ENCODE measurements at regions not wholly inside any gene's neighbourhood (a gene's known extent, or its start where the extent isn't known, plus 50 kb on each side); places are given as distances from the start of the nearest gene placed in this dataset.

DNA sequence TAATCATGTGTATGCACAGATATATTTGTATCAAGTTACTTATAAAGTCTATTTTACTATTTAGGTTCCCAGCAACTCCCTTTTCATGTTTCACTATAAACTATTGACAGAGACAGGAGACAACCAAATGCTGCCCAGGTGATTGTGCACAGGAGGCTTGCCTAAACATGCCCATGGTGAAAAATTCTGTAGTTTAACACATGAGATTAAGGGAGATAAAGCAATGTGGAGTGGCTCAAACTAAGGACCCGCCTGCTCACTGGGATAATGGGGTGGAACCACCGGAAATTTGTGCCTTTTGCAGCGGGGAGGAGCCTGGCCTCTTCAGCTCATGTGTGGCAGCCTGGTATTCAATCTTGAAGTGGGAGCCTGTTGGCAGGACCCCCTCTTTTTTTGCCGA lies 459.5 kb upstream of the CNTN5 start:
- dilution Hi-C loops (cut with MboI; ENCODE audit: extremely low pct_ligation_motif_present, low sequenced_read_pairs) (no loop called here), intact Hi-C loops (cut with micrococcal nuclease) (no loop called here)
- no peaks in the 10 kb centered on the region for H3K9me1 ChIP-seq (replicated peaks; ENCODE audit: control insufficient read depth, extremely low read depth, insufficient read depth, low read length)
- ChIA-PET POLR2A (no interaction called here), CTCF (no interaction called here)
- H3K4me1 ChIP-seq (ENCODE audit: control insufficient read depth, extremely low read depth, insufficient read depth, low read length): no peaks in the 10 kb centered on the region
- H3K4me2 ChIP-seq (ENCODE audit: insufficient read depth, low read length): no peak overlapping the region
- H3K9ac ChIP-seq (replicated peaks; ENCODE audit: extremely low read depth, insufficient read depth, low read length): no peak overlapping the region
- DNase-seq (ENCODE audit: low read depth, low spot score) (no peak), FAIRE-seq (no peak)
- H3K27ac ChIP-seq (ENCODE audit: insufficient read depth, low read depth, low read length): no peak overlapping the region
- no peaks in the 10 kb centered on the region for H4K20me1 ChIP-seq (replicated peaks; ENCODE audit: control insufficient read depth, extremely low read depth, insufficient read depth, low read length)
- no peaks in the 10 kb centered on the region for H3K79me2 ChIP-seq (ENCODE audit: control insufficient read depth, insufficient read depth, low read length)
- BruUV-seq (replicated peaks): no TSS peak
- H3K27me3 ChIP-seq (ENCODE audit: control insufficient read depth in 2 of 2, insufficient read depth in 2 of 2, low read length in 2 of 2): no peaks in the 10 kb centered on the region
- H2AFZ ChIP-seq (ENCODE audit: low read depth, low read length): no peak overlapping the region
- TF ChIP-seq POLR2A (IDR thresholded peaks at IDR 0.05; ENCODE audit: low read depth, low read length) (no peak), MYC (IDR thresholded peaks at IDR 0.05; ENCODE audit: low read depth, low read length) (no peak), EZH2 (IDR thresholded peaks at IDR 0.05; ENCODE audit: borderline replicate concordance, low read depth, low read length, severe bottlenecking) (no peak)
- no peaks in the 10 kb centered on the region for H3K36me3 ChIP-seq (ENCODE audit: control insufficient read depth in 2 of 2, extremely low read depth in 1 of 2, insufficient read depth in 2 of 2, low read length in 2 of 2)
- no peak overlapping the region for H3K4me3 ChIP-seq (replicated peaks in 1 of 3; ENCODE audit: insufficient read depth in 1 of 3, low read depth in 1 of 3, low read length in 3 of 3)
- peaks cover 2% of the 10 kb centered on the region for H3K9me3 ChIP-seq (replicated peaks; ENCODE audit: control insufficient read depth, insufficient read depth, low read length)

- intact Hi-C loops (cut with micrococcal nuclease) (no loop called here), dilution Hi-C loops (cut with MboI; ENCODE audit: extremely low pct_ligation_motif_present, low sequenced_read_pairs) (no loop called here)
- H3K9me3 ChIP-seq (replicated peaks; ENCODE audit: control insufficient read depth, insufficient read depth, low read length): peaks cover 2% of the 10 kb centered on the region
- no peaks in the 10 kb centered on the region for H3K79me2 ChIP-seq (ENCODE audit: control insufficient read depth, insufficient read depth, low read length)
- ChIA-PET POLR2A (no interaction called here), CTCF (no interaction called here)
- H3K36me3 ChIP-seq (ENCODE audit: control insufficient read depth in 2 of 2, extremely low read depth in 1 of 2, insufficient read depth in 2 of 2, low read length in 2 of 2): no peaks in the 10 kb centered on the region
- no TSS peak for BruUV-seq (replicated peaks)
- no peak overlapping the region for H3K4me3 ChIP-seq (replicated peaks in 1 of 3; ENCODE audit: insufficient read depth in 1 of 3, low read depth in 1 of 3, low read length in 3 of 3)
- H3K4me2 ChIP-seq (ENCODE audit: insufficient read depth, low read length): no peak overlapping the region
- DNase-seq (ENCODE audit: low read depth, low spot score) (no peak), FAIRE-seq (no peak)
- no peak overlapping the region for H3K27ac ChIP-seq (ENCODE audit: insufficient read depth, low read depth, low read length)
- no peaks in the 10 kb centered on the region for H3K4me1 ChIP-seq (ENCODE audit: control insufficient read depth, extremely low read depth, insufficient read depth, low read length)
- TF ChIP-seq EZH2 (IDR thresholded peaks at IDR 0.05; ENCODE audit: borderline replicate concordance, low read depth, low read length, severe bottlenecking) (no peak), POLR2A (IDR thresholded peaks at IDR 0.05; ENCODE audit: low read depth, low read length) (no peak), POLR2AphosphoS5 (IDR thresholded peaks at IDR 0.05; ENCODE audit: insufficient read depth, low read depth, low read length) (no peak), FOS (IDR thresholded peaks at IDR 0.05; ENCODE audit: borderline replicate concordance, insufficient read depth, low read length) (no peak), JUN (IDR thresholded peaks at IDR 0.05; ENCODE audit: borderline replicate concordance, insufficient read depth, insufficient read length, low read depth) (no peak)
- no peak overlapping the region for H2AFZ ChIP-seq (ENCODE audit: low read depth, low read length)
- H3K9me1 ChIP-seq (replicated peaks; ENCODE audit: control insufficient read depth, extremely low read depth, insufficient read depth, low read length): no peaks in the 10 kb centered on the region
- H3K27me3 ChIP-seq (ENCODE audit: control insufficient read depth in 2 of 2, insufficient read depth in 2 of 2, low read length in 2 of 2): no peaks in the 10 kb centered on the region
- H4K20me1 ChIP-seq (replicated peaks; ENCODE audit: control insufficient read depth, extremely low read depth, insufficient read depth, low read length): no peaks in the 10 kb centered on the region
- H3K9ac ChIP-seq (replicated peaks; ENCODE audit: extremely low read depth, insufficient read depth, low read length): no peak overlapping the region
Observed at GRCh38 chr11:98561877-98562395, 458.8 kb upstream of the CNTN5 start.

Data from endothelial cell of umbilical vein (primary cell).